GM18873 (cell line): ENCODE measurements at regions not wholly inside any gene's neighbourhood (a gene's known extent, or its start where the extent isn't known, plus 50 kb on each side); places are given as distances from the start of the nearest gene placed in this dataset.

Experiments
- ATAC-seq: cut with Tn5 transposase; IDR thresholded peaks from one replicate; pipeline ENCODE4 v1.9.1; 2021; ENCODE audit warnings: mild to moderate bottlenecking, moderate library complexity, moderate number of reproducible peaks; ENCODE audit not compliant: unreplicated experiment, low FRiP score

- ATAC-seq = peak; percentile 25
Observed at GRCh38 chr1:149841597-149842238, 57.6 kb upstream of the BOLA1 start.

- peak; percentile 58 for ATAC-seq
Observed at GRCh38 chr1:149842458-149843064, 56.8 kb upstream of the BOLA1 start.

DNA sequence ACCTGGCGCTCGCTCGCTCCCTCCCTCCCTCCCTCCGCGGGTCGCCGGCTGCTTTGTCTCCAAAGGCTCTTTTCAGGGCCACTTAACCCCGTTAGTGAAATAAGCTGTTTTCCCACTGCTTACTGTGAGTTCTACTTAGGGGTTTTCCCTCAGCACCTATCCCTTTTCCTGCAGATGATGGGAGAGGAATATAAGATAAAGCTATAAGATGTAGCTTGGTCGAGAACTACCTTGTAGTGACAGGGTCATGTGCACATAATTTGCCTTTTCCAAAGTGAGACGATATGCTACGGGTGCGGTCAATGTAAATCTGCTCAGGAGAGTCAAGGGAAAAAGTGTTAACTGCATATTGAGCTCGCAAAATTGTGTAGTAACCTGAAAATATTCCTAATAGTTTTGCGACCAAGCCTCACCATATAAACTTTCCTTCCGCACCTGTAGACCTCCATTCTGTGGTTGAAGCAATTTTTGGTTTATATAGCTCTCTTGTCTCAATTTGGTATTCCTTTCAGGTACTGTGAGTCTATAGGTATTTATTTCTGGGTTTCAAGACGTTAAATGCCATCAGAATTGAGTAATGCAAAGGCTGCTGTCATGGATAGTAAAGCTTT, 55.8 kb upstream of the BOLA1 start:
- no peak for ATAC-seq

GRCh38 chr1:149844101-149844500, 55.3 kb upstream of the BOLA1 start:
- ATAC-seq = no peak

DNA sequence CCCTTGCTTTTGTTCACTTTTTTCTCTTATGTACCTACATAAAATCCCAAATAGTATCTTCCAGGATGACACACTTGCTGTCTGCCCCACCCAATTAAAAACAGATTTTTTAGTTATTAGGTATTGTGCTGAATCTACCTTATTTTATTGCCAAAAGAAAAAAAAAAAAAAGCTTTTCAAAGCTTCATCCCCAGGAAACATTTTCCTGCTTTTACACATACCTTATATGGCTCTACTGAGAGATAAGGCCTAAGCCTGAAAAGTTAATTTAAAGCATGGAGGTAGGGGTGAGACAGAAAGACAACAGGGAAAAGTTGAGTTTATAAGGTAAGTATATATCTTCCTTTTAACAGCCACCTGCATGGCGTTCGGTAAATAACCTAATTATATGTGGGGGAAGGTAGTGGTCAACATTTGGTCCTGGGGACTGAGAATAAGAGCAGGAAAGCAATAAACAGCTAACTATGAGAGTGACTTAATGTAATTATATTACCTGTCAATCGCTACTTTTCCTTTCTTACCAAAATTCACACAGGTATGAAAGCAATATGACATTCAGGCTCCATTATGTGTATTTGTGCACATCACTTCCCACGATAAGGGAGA, 54.6 kb upstream of the BOLA1 start:
- no peak for ATAC-seq

- no peak for ATAC-seq
Observed at GRCh38 chr1:149845416-149845815, 54.0 kb upstream of the BOLA1 start.

DNA sequence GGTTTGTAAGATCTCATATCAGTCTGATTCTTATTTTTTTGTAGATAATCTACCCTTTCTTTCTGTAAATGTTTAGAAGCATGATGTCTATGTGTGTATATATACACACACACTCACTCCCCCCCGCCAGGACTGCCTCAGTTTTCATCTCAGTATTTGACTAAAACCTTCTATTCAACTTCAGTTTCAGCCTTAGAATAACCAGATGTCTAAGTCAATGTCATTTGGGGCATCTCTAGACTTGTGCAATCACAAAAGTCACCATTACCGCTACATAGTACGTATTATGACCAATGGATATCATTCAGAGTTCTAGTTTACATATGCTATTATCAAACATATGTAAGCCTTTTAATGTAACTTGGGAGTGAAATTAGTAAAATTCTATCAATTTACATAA, 53.3 kb upstream of the BOLA1 start:
- ATAC-seq = no peak

DNA sequence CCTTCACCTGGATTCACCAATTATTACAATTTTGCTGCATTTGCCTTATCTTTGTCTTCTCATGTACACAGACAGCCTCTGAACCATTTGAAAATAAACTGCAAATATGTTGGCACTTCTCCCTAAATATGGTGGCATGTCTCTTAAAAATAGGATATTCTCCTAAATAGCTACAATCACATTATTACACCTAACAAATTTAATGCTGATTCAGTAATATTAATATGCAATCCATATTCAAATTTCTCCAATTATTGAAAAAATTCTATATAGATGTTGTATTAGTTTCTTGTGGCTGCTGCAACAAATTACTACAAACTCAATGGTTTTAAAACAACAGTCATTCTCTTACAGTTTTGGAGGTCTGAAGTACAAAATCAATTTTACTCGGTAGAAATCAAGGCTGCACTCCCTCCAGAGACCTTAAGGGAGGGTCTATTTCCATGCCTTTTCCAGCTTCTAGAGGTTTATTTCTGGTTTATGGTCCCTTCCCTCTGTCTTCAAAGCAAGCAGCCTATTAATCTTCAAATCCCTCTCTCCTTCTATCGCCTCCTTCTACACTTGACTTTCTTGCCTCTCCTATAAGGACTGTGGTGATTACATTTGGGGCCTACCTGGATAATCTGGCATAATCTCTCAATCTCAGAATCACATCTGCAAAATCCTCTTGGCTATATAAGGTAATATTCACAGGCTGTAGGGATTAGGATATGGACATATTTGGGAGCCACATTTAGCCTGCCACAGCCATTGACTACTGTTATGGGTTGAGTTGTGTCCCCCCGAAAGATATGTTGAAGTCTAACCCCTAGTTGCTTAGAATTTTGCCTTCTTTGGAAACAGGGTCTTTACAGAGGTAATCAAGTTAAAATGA, 52.5 kb upstream of the BOLA1 start:
- ATAC-seq = no peak

DNA sequence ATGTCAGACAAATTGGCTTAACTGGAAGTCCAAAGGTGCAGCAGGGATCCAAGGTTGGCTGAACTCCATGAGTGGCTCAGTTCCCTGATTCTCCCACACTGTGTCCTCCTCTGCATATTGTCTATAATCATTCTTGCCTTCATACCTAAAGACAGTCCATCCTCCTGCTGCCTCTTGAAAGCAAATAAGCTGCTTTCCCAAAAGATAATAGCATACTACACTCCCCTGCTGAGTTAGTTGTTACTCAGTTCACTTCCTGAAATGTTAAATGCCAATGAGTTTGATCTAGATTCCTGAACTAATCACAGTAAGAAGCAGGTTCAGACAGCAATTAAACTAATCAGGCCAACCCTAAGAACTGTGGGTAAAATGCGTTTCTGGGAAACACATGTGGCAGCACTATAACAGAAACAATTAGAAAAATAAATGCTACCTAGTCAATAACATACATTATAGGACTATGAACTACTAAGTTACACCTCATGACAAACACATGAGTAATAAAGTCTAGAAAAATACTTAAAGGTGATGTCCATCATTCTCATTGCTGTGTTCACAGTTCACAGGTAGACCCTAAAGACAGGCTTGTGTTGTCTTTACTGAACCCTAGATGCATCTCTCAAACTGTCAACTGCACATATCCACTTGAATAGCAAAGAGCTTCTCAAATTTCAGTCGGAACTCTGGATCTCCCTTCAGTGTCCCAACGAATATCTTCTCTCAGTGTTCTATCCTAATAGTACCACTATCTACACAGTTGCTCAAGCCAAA, 50.8 kb upstream of the BOLA1 start:
- ATAC-seq = no peak

DNA sequence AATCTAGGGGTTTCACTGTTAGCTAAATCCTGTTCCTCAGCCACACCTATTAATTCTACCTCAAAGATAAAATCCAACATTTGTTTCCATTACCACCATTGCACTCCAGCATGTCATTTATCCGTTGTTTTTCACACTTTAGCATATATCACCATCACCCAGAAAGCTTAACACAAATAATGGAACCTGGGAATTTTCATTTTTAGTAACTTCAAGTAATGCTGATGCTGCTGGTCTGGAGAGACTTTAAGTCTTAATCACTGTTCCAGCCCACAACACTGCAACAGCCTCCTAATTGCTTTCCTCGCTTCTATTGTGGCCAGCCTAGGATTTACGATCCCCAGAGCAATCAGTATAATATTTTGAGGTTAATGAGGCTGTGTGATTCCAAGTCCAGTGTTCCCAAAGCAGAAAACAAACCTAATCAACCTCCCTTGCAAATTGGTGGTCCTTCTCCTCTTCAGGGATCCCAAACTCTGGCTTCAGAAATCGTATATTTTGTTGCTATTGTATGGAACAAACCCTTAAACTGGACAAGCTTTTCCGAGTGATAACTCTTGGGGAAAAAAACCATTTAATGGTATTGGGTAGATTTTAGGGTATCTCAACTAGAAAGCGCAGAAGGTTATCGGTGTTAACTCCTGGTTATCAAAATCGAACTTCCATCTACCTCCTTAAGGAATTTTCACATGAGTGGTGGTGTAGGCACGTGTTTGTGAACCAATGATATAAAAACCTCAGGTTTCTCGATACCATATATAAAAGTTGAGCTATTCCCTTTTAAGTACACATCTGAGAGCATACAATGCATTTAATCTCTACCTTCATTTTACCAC, 50.0 kb upstream of the BOLA1 start:
- ATAC-seq = no peak
